ENCODE measurements at regions not wholly inside any gene's neighbourhood (a gene's known extent, or its start where the extent isn't known, plus 50 kb on each side); places are given as distances from the start of the nearest gene placed in this dataset.

- H3K4me1 Mint-ChIP-seq (ENCODE audit: unreplicated experiment) = peaks cover 2% of the 10 kb centered on the region
- no peak for DNase-seq (ENCODE audit: low spot score)
- no peaks in the 10 kb centered on the region for H3K27me3 Mint-ChIP-seq (ENCODE audit: unreplicated experiment)
- H3K9me3 Mint-ChIP-seq (ENCODE audit: unreplicated experiment) = no peaks in the 10 kb centered on the region
- H3K27ac Mint-ChIP-seq (ENCODE audit: unreplicated experiment) = no peak overlapping the region
- H3K36me3 Mint-ChIP-seq (ENCODE audit: low read depth, unreplicated experiment) = no peaks in the 10 kb centered on the region
- H3K4me3 Mint-ChIP-seq (ENCODE audit: unreplicated experiment) = no peak overlapping the region
- no peak for TF ChIP-seq CTCF (IDR thresholded peaks at IDR 0.05; ENCODE audit: unreplicated experiment)
These were observed 90.4 kb upstream of the KYNU start for GRCh38 chr2:142786918-142787702.

- no peaks in the 10 kb centered on the region for H3K4me1 Mint-ChIP-seq (ENCODE audit: unreplicated experiment)
- DNase-seq (ENCODE audit: low spot score) = no peak
- H3K27ac Mint-ChIP-seq (ENCODE audit: unreplicated experiment) = no peak overlapping the region
- H3K27me3 Mint-ChIP-seq (ENCODE audit: unreplicated experiment) = no peaks in the 10 kb centered on the region
- no peaks in the 10 kb centered on the region for H3K9me3 Mint-ChIP-seq (ENCODE audit: unreplicated experiment)
- no peaks in the 10 kb centered on the region for H3K36me3 Mint-ChIP-seq (ENCODE audit: low read depth, unreplicated experiment)
- no peak for TF ChIP-seq CTCF (IDR thresholded peaks at IDR 0.05; ENCODE audit: unreplicated experiment)
- H3K4me3 Mint-ChIP-seq (ENCODE audit: unreplicated experiment) = no peak overlapping the region
These were observed 94.5 kb upstream of the KYNU start for GRCh38 chr2:142782942-142783443.

GRCh38 chr2:142781146-142781545, 96.3 kb upstream of the KYNU start:
- H3K27me3 Mint-ChIP-seq (ENCODE audit: unreplicated experiment) = no peaks in the 10 kb centered on the region
- no peaks in the 10 kb centered on the region for H3K36me3 Mint-ChIP-seq (ENCODE audit: low read depth, unreplicated experiment)
- no peak for DNase-seq (ENCODE audit: low spot score)
- H3K9me3 Mint-ChIP-seq (ENCODE audit: unreplicated experiment) = no peaks in the 10 kb centered on the region
- no peak for TF ChIP-seq CTCF (IDR thresholded peaks at IDR 0.05; ENCODE audit: unreplicated experiment)
- H3K4me3 Mint-ChIP-seq (ENCODE audit: unreplicated experiment) = no peak overlapping the region
- no peak overlapping the region for H3K27ac Mint-ChIP-seq (ENCODE audit: unreplicated experiment)
- H3K4me1 Mint-ChIP-seq (ENCODE audit: unreplicated experiment) = no peaks in the 10 kb centered on the region

- Mint-ChIP-seq H3K9me3 (ENCODE audit: unreplicated experiment) (no peaks in the 10 kb centered on the region), H3K27me3 (ENCODE audit: unreplicated experiment) (no peaks in the 10 kb centered on the region), H3K4me1 (ENCODE audit: unreplicated experiment) (no peaks in the 10 kb centered on the region), H3K4me3 (ENCODE audit: unreplicated experiment) (no peak overlapping the region), H3K36me3 (ENCODE audit: low read depth, unreplicated experiment) (no peaks in the 10 kb centered on the region), H3K27ac (ENCODE audit: unreplicated experiment) (no peak overlapping the region)
- no peak for DNase-seq (ENCODE audit: low spot score)
- TF ChIP-seq CTCF (IDR thresholded peaks at IDR 0.05; ENCODE audit: unreplicated experiment) = no peak
These were observed 99.2 kb upstream of the KYNU start for GRCh38 chr2:142778289-142778688.

- no peak for TF ChIP-seq CTCF (IDR thresholded peaks at IDR 0.05; ENCODE audit: unreplicated experiment)
- no peaks in the 10 kb centered on the region for H3K36me3 Mint-ChIP-seq (ENCODE audit: low read depth, unreplicated experiment)
- DNase-seq (ENCODE audit: low spot score) = no peak
These were observed 99.7 kb upstream of the KYNU start for GRCh38 chr2:142777742-142778141.

More at GRCh38 chr2:142777742-142778141, 99.7 kb upstream of the KYNU start:
- Mint-ChIP-seq H3K4me3 (ENCODE audit: unreplicated experiment) (no peak overlapping the region), H3K4me1 (ENCODE audit: unreplicated experiment) (no peaks in the 10 kb centered on the region), H3K9me3 (ENCODE audit: unreplicated experiment) (no peaks in the 10 kb centered on the region), H3K27me3 (ENCODE audit: unreplicated experiment) (peaks cover 1% of the 10 kb centered on the region), H3K27ac (ENCODE audit: unreplicated experiment) (no peak overlapping the region)

Measured in endothelial cell (in vitro differentiated cells).